Bronchial epithelial cell (primary cell): ENCODE measurements at regions not wholly inside any gene's neighbourhood (a gene's known extent, or its start where the extent isn't known, plus 50 kb on each side); places are given as distances from the start of the nearest gene placed in this dataset.

Experiments used
- DNase-seq: peaks from one replicate; pipeline ENCODE4 v3.0.0-alpha.2; 2010; ENCODE audit warnings: low read depth
- FAIRE-seq: peaks from 2 replicates; lab custom pipeline; 2011; peaks lifted over from hg19 to GRCh38; lab: Jason Lieb, UNC
- H3K27me3 ChIP-seq: 2 replicates; pipeline ENCODE4 v1.5.1; 2011; ENCODE audit warnings: low read length; ENCODE audit not compliant: control insufficient read depth, insufficient read depth
- H3K36me3 ChIP-seq: 2 replicates; pipeline ENCODE4 v1.5.1; 2011; ENCODE audit warnings: low read length; ENCODE audit not compliant: control insufficient read depth, insufficient read depth
- H3K4me3 ChIP-seq: 2 replicates; pipeline ENCODE4 v1.5.1; 2011; ENCODE audit warnings: mild to moderate bottlenecking, low read depth, low read length, control low read depth
- CTCF ChIP-seq: IDR thresholded peaks from 2 replicates; pipeline ENCODE4 v1.5.1; 2011; ENCODE audit warnings: mild to moderate bottlenecking, moderate library complexity, low read length, control low read depth, inconsistent platforms; ENCODE audit not compliant: insufficient read depth, severe bottlenecking

GRCh38 chr1:29767769-29768425, 531.6 kb downstream of the PTPRU start:
- no peak for TF ChIP-seq CTCF
- Histone ChIP-seq H3K27me3 (peaks cover 2% of the 10 kb centered on the region), H3K36me3 (no peaks in the 10 kb centered on the region), H3K4me3 (no peak overlapping the region)
- FAIRE-seq (no peak), DNase-seq (no peak)

GRCh38 chr1:29767088-29767685, 530.9 kb downstream of the PTPRU start:
- peaks cover 2% of the 10 kb centered on the region for H3K27me3 ChIP-seq
- FAIRE-seq, result peak; percentile 13

GRCh38 chr1:29762635-29763034, 526.3 kb downstream of the PTPRU start:
- Histone ChIP-seq H3K4me3 (no peak overlapping the region), H3K36me3 (no peaks in the 10 kb centered on the region), H3K27me3 (peaks cover 2% of the 10 kb centered on the region)
- no peak for DNase-seq
- TF ChIP-seq CTCF, result no peak
- FAIRE-seq, result no peak

More at GRCh38 chr1:29767088-29767685, 530.9 kb downstream of the PTPRU start:
- no peak for DNase-seq
- Histone ChIP-seq H3K36me3 (no peaks in the 10 kb centered on the region), H3K4me3 (no peak overlapping the region)
- no peak for TF ChIP-seq CTCF

- Histone ChIP-seq H3K27me3 (no peaks in the 10 kb centered on the region), H3K4me3 (no peak overlapping the region), H3K36me3 (no peaks in the 10 kb centered on the region)
- FAIRE-seq (no peak), DNase-seq (no peak)
- no peak for TF ChIP-seq CTCF
These were observed 525.0 kb downstream of the PTPRU start for GRCh38 chr1:29761159-29761928.

- FAIRE-seq (no peak), DNase-seq (no peak)
- no peak for TF ChIP-seq CTCF
- H3K4me3 ChIP-seq, result no peak overlapping the region
- H3K36me3 ChIP-seq, result no peaks in the 10 kb centered on the region
- no peaks in the 10 kb centered on the region for H3K27me3 ChIP-seq
These were observed 523.8 kb downstream of the PTPRU start for GRCh38 chr1:29760067-29760564.
